ENCODE measurements at regions not wholly inside any gene's neighbourhood (a gene's known extent, or its start where the extent isn't known, plus 50 kb on each side); places are given as distances from the start of the nearest gene placed in this dataset.

GRCh38 chr1:57696904-57697303 is 273.0 kb upstream of the DAB1 start:
- Histone ChIP-seq H3K9ac (no peak overlapping the region), H3K4me1 (no peaks in the 10 kb centered on the region)

GRCh38 chr1:57696043-57696442 is 272.2 kb upstream of the DAB1 start:
- H3K4me1 ChIP-seq: no peaks in the 10 kb centered on the region
- no peak overlapping the region for H2AFZ ChIP-seq
- H3K4me2 ChIP-seq (ENCODE audit: low read length): no peak overlapping the region
- no peaks in the 10 kb centered on the region for H3K36me3 ChIP-seq (ENCODE audit: control insufficient read depth, insufficient read depth, low read length)
- H3K27ac ChIP-seq: no peak overlapping the region
- H3K79me2 ChIP-seq: no peaks in the 10 kb centered on the region
- no peaks in the 10 kb centered on the region for H3K27me3 ChIP-seq (ENCODE audit: control insufficient read depth, insufficient read depth, low read length)
- H3K9ac ChIP-seq: no peak overlapping the region
- no peaks in the 10 kb centered on the region for H3K9me3 ChIP-seq (ENCODE audit: control insufficient read depth, low read length)
- H3K4me3 ChIP-seq (ENCODE audit: low read depth, low read length): no peak overlapping the region
- TF ChIP-seq CTCF (IDR thresholded peaks at IDR 0.05): no peak

More at GRCh38 chr1:57696904-57697303, 273.0 kb upstream of the DAB1 start:
- Histone ChIP-seq H3K36me3 (ENCODE audit: control insufficient read depth, insufficient read depth, low read length) (no peaks in the 10 kb centered on the region), H3K27ac (no peak overlapping the region), H3K4me3 (ENCODE audit: low read depth, low read length) (no peak overlapping the region), H3K27me3 (ENCODE audit: control insufficient read depth, insufficient read depth, low read length) (no peaks in the 10 kb centered on the region), H3K4me2 (ENCODE audit: low read length) (no peak overlapping the region), H3K79me2 (no peaks in the 10 kb centered on the region), H2AFZ (no peak overlapping the region), H3K9me3 (ENCODE audit: control insufficient read depth, low read length) (no peaks in the 10 kb centered on the region)
- no peak for TF ChIP-seq CTCF (IDR thresholded peaks at IDR 0.05)

GRCh38 chr1:57686306-57686705 is 262.4 kb upstream of the DAB1 start:
- no peak overlapping the region for H2AFZ ChIP-seq
- H3K4me3 ChIP-seq (ENCODE audit: low read depth, low read length): no peak overlapping the region
- H3K36me3 ChIP-seq (ENCODE audit: control insufficient read depth, insufficient read depth, low read length): no peaks in the 10 kb centered on the region
- no peaks in the 10 kb centered on the region for H3K79me2 ChIP-seq
- H3K27me3 ChIP-seq (ENCODE audit: control insufficient read depth, insufficient read depth, low read length): no peaks in the 10 kb centered on the region
- H3K9me3 ChIP-seq (ENCODE audit: control insufficient read depth, low read length): no peaks in the 10 kb centered on the region
- H3K9ac ChIP-seq: no peak overlapping the region
- TF ChIP-seq CTCF (IDR thresholded peaks at IDR 0.05): no peak
- no peak overlapping the region for H3K4me2 ChIP-seq (ENCODE audit: low read length)
- H3K27ac ChIP-seq: no peak overlapping the region
- H3K4me1 ChIP-seq: no peaks in the 10 kb centered on the region

- H3K79me2 ChIP-seq: no peaks in the 10 kb centered on the region
Observed at GRCh38 chr1:57683037-57683942, 259.4 kb upstream of the DAB1 start.

More at GRCh38 chr1:57683037-57683942, 259.4 kb upstream of the DAB1 start:
- Histone ChIP-seq H3K27me3 (ENCODE audit: control insufficient read depth, insufficient read depth, low read length) (no peaks in the 10 kb centered on the region), H3K27ac (no peak overlapping the region), H3K4me2 (ENCODE audit: low read length) (no peak overlapping the region), H2AFZ (no peak overlapping the region), H3K9ac (no peak overlapping the region), H3K4me3 (ENCODE audit: low read depth, low read length) (no peak overlapping the region), H3K9me3 (ENCODE audit: control insufficient read depth, low read length) (no peaks in the 10 kb centered on the region), H3K4me1 (no peaks in the 10 kb centered on the region), H3K36me3 (ENCODE audit: control insufficient read depth, insufficient read depth, low read length) (no peaks in the 10 kb centered on the region)
- no peak for TF ChIP-seq CTCF (IDR thresholded peaks at IDR 0.05)

Measured in parathyroid adenoma (tissue), 2 donors.